GM23248 (cell line): ENCODE measurements at regions not wholly inside any gene's neighbourhood (a gene's known extent, or its start where the extent isn't known, plus 50 kb on each side); places are given as distances from the start of the nearest gene placed in this dataset.

Experiments used
- DNase-seq: peaks from one replicate; pipeline ENCODE4 v3.0.0-alpha.2; 2015
- H2AFZ ChIP-seq: fragments of 200-600 bp; sonication (generic); 2 replicates; pipeline ENCODE4 v1.6.1; 2016; ENCODE audit warnings: antibody characterized with exemption
- H3F3A ChIP-seq: fragments of 200-600 bp; sonication (generic); 2 replicates; pipeline ENCODE4 v1.6.1; 2016; ENCODE audit warnings: mild to moderate bottlenecking, antibody characterized with exemption, mixed run types; ENCODE audit not compliant: insufficient read depth
- H3K27ac ChIP-seq: fragments of 200-600 bp; sonication (generic); 2 replicates; pipeline ENCODE4 v1.5.1; 2016; ENCODE audit warnings: mild to moderate bottlenecking
- H3K27me3 ChIP-seq: fragments of 200-600 bp; sonication (generic); replicated peaks from 2 replicates; pipeline ENCODE4 v1.6.1; 2016; ENCODE audit warnings: mild to moderate bottlenecking; ENCODE audit not compliant: insufficient read depth
- H3K36me3 ChIP-seq: fragments of 200-600 bp; sonication (generic); 2 replicates; pipeline ENCODE4 v1.6.1; 2016; ENCODE audit warnings: low read depth, mild to moderate bottlenecking
- H3K4me1 ChIP-seq: fragments of 200-600 bp; sonication (generic); 2 replicates; pipeline ENCODE4 v1.6.1; 2016; ENCODE audit warnings: mild to moderate bottlenecking; ENCODE audit not compliant: insufficient read depth
- H3K4me2 ChIP-seq: fragments of 200-600 bp; sonication (generic); one replicate; pipeline ENCODE4 v1.6.1; 2016; ENCODE audit warnings: mild to moderate bottlenecking; ENCODE audit not compliant: unreplicated experiment
- H3K4me3 ChIP-seq: fragments of 200-600 bp; sonication (generic); 2 replicates; pipeline ENCODE4 v1.5.1; 2016; ENCODE audit warnings: mild to moderate bottlenecking
- H3K79me2 ChIP-seq: fragments of 200-600 bp; sonication (generic); 2 replicates; pipeline ENCODE4 v1.6.1; 2016; ENCODE audit warnings: mild to moderate bottlenecking; ENCODE audit not compliant: insufficient read depth
- H3K9ac ChIP-seq: fragments of 200-600 bp; sonication (generic); 2 replicates; pipeline ENCODE4 v1.6.1; 2016; ENCODE audit warnings: mild to moderate bottlenecking
- H3K9me2 ChIP-seq: fragments of 200-600 bp; sonication (generic); 2 replicates; pipeline ENCODE4 v1.6.1; 2016; ENCODE audit warnings: mixed run types, mild to moderate bottlenecking, moderate library complexity; ENCODE audit not compliant: insufficient read depth
- H3K9me3 ChIP-seq: fragments of 200-600 bp; sonication (generic); one replicate; pipeline ENCODE4 v1.6.1; 2017; ENCODE audit warnings: low read depth
- H4K20me1 ChIP-seq: fragments of 200-600 bp; sonication (generic); 2 replicates; pipeline ENCODE4 v1.6.0; 2016; ENCODE audit not compliant: insufficient read depth
- EZH2 ChIP-seq: fragments of 200-600 bp; sonication (generic); IDR thresholded peaks from 2 replicates; pipeline ENCODE4 v1.6.1; 2018; ENCODE audit warnings: antibody characterized with exemption, mild to moderate bottlenecking; ENCODE audit not compliant: insufficient read depth, poor library complexity, severe bottlenecking
- EZH2phosphoT487 ChIP-seq: fragments of 200-600 bp; sonication (generic); IDR thresholded peaks from 2 replicates; pipeline ENCODE4 v1.6.1; 2018; ENCODE audit warnings: antibody characterized with exemption, moderate library complexity, mild to moderate bottlenecking, low read depth; ENCODE audit not compliant: insufficient read depth
- WGBS, 2 experiments: methylation state at CpG; one replicate each; pipeline ENCODE4 v1.1.6; 2015 to 2017; ENCODE audit warnings: low lambda C conversion rate in 2 of 2, low coverage in 1 of 2; ENCODE audit errors: missing lambda C conversion rate in 2 of 2; 5-methylcytosine and 5-hydroxymethylcytosine counted together
- in situ Hi-C: fragments of 300-500 bp; cut with MboI; formaldehyde crosslinking; loops from 2 replicates; pipeline ENCODE4 v1.15.0; 2020

GRCh38 chr3:5448816-5449215, 261.3 kb downstream of the EDEM1 start:
- 10 to 21% methylated on average over 2 of the region's 2 CpGs for WGBS, 2 experiments
- in situ Hi-C loops, result no loop called here
- no peak for TF ChIP-seq EZH2

GRCh38 chr3:5456199-5456598, 268.7 kb downstream of the EDEM1 start:
- no peaks in the 10 kb centered on the region for H4K20me1 ChIP-seq

More at GRCh38 chr3:5448816-5449215, 261.3 kb downstream of the EDEM1 start:
- Histone ChIP-seq H3F3A (no peaks in the 10 kb centered on the region), H3K9ac (no peak overlapping the region), H4K20me1 (no peaks in the 10 kb centered on the region), H3K79me2 (no peaks in the 10 kb centered on the region), H3K9me2 (no peaks in the 10 kb centered on the region), H3K27me3 (no peaks in the 10 kb centered on the region), H3K4me2 (no peak overlapping the region), H3K36me3 (no peaks in the 10 kb centered on the region), H3K4me3 (no peak overlapping the region), H2AFZ (no peak overlapping the region), H3K4me1 (no peaks in the 10 kb centered on the region), H3K27ac (no peak overlapping the region), H3K9me3 (no peaks in the 10 kb centered on the region)
- no peak for DNase-seq

GRCh38 chr3:5458526-5458925, 271.0 kb downstream of the EDEM1 start:
- no peaks in the 10 kb centered on the region for H3K36me3 ChIP-seq
- no peak for TF ChIP-seq EZH2phosphoT487
- no peak for TF ChIP-seq EZH2
- H3K9me2 ChIP-seq, result no peaks in the 10 kb centered on the region
- no peaks in the 10 kb centered on the region for H3K27me3 ChIP-seq
- H3K9ac ChIP-seq, result no peak overlapping the region
- no peaks in the 10 kb centered on the region for H4K20me1 ChIP-seq
- no peak overlapping the region for H3K4me3 ChIP-seq
- H3K4me1 ChIP-seq, result no peaks in the 10 kb centered on the region
- in situ Hi-C loops, result no loop called here
- no peaks in the 10 kb centered on the region for H3K79me2 ChIP-seq
- no peak overlapping the region for H3K4me2 ChIP-seq
- no peaks in the 10 kb centered on the region for H3K9me3 ChIP-seq
- no peak overlapping the region for H3K27ac ChIP-seq
- DNase-seq, result no peak
- H3F3A ChIP-seq, result no peaks in the 10 kb centered on the region
- no peak overlapping the region for H2AFZ ChIP-seq

More at GRCh38 chr3:5456199-5456598, 268.7 kb downstream of the EDEM1 start:
- H3K27ac ChIP-seq, result no peak overlapping the region
- no peaks in the 10 kb centered on the region for H3K9me2 ChIP-seq
- no peaks in the 10 kb centered on the region for H3K9me3 ChIP-seq
- no peak overlapping the region for H3K9ac ChIP-seq
- no peak overlapping the region for H2AFZ ChIP-seq
- H3K36me3 ChIP-seq, result no peaks in the 10 kb centered on the region
- H3K79me2 ChIP-seq, result no peaks in the 10 kb centered on the region
- no peak for DNase-seq
- H3K4me3 ChIP-seq, result no peak overlapping the region
- no peaks in the 10 kb centered on the region for H3K4me1 ChIP-seq
- H3K4me2 ChIP-seq, result no peak overlapping the region
- WGBS, 2 experiments, result 0 to 3% methylated on average over 1 of the region's 1 CpG
- in situ Hi-C loops, result no loop called here
- no peaks in the 10 kb centered on the region for H3K27me3 ChIP-seq
- H3F3A ChIP-seq, result no peaks in the 10 kb centered on the region
- TF ChIP-seq EZH2phosphoT487 (no peak), EZH2 (no peak)

GRCh38 chr3:5462086-5462485, 274.6 kb downstream of the EDEM1 start:
- Histone ChIP-seq H2AFZ (no peak overlapping the region), H3F3A (no peaks in the 10 kb centered on the region), H3K9ac (no peak overlapping the region), H3K36me3 (no peaks in the 10 kb centered on the region), H3K4me1 (no peaks in the 10 kb centered on the region), H4K20me1 (no peaks in the 10 kb centered on the region), H3K9me3 (no peaks in the 10 kb centered on the region), H3K9me2 (no peaks in the 10 kb centered on the region), H3K27ac (no peak overlapping the region), H3K4me3 (no peak overlapping the region), H3K79me2 (no peaks in the 10 kb centered on the region), H3K27me3 (no peaks in the 10 kb centered on the region), H3K4me2 (no peak overlapping the region)
- TF ChIP-seq EZH2phosphoT487 (no peak), EZH2 (no peak)
- DNase-seq, result no peak
- WGBS, 2 experiments, result 8 to 15% methylated on average over 1 of the region's 1 CpG
- in situ Hi-C loops, result no loop called here

GRCh38 chr3:5463991-5464390, 276.5 kb downstream of the EDEM1 start:
- H3K9ac ChIP-seq, result no peak overlapping the region
- in situ Hi-C loops, result no loop called here
- H3K27me3 ChIP-seq, result no peaks in the 10 kb centered on the region
- H3K9me2 ChIP-seq, result no peaks in the 10 kb centered on the region
- H3K36me3 ChIP-seq, result no peaks in the 10 kb centered on the region
- no peak for DNase-seq
- no peak overlapping the region for H3K4me2 ChIP-seq
- H3K4me1 ChIP-seq, result no peaks in the 10 kb centered on the region
- TF ChIP-seq EZH2, result no peak
- no peak for TF ChIP-seq EZH2phosphoT487
- WGBS, 2 experiments, result 25 to 45% methylated on average over 3 of the region's 3 CpGs
- no peaks in the 10 kb centered on the region for H4K20me1 ChIP-seq
- H3K27ac ChIP-seq, result no peak overlapping the region
- no peaks in the 10 kb centered on the region for H3K79me2 ChIP-seq
- no peak overlapping the region for H3K4me3 ChIP-seq
- H2AFZ ChIP-seq, result no peak overlapping the region
- no peaks in the 10 kb centered on the region for H3K9me3 ChIP-seq
- H3F3A ChIP-seq, result no peaks in the 10 kb centered on the region
